ENCODE measurements at regions not wholly inside any gene's neighbourhood (a gene's known extent, or its start where the extent isn't known, plus 50 kb on each side); places are given as distances from the start of the nearest gene placed in this dataset.

GRCh38 chr2:103324671-103325070, 562.8 kb downstream of the TMEM182 start:
- ATAC-seq (replicated peaks): no peak
- Mint-ChIP-seq H3K4me1 (ENCODE audit: low read depth in 2 of 2) (no peaks in the 10 kb centered on the region), H3K4me3 (no peak overlapping the region), H3K36me3 (ENCODE audit: insufficient read depth) (no peaks in the 10 kb centered on the region), H3K9me3 (peaks cover 5 to 7% of the 10 kb centered on the region in 2 donors), H3K27ac (no peak overlapping the region), H3K27me3 (no peaks in the 10 kb centered on the region)
- no peak for DNase-seq

- H3K27me3 Mint-ChIP-seq: no peaks in the 10 kb centered on the region
- H3K4me3 Mint-ChIP-seq: no peak overlapping the region
- ATAC-seq (replicated peaks): no peak
- no peaks in the 10 kb centered on the region for H3K36me3 Mint-ChIP-seq (ENCODE audit: insufficient read depth)
- no peaks in the 10 kb centered on the region for H3K4me1 Mint-ChIP-seq (ENCODE audit: low read depth in 2 of 2)
- no peak for DNase-seq
- peaks cover 6 to 7% of the 10 kb centered on the region in 2 donors for H3K9me3 Mint-ChIP-seq
- no peak overlapping the region for H3K27ac Mint-ChIP-seq
Measured at GRCh38 chr2:103327386-103327785, 565.6 kb downstream of the TMEM182 start.

GRCh38 chr2:103327966-103328365, 566.1 kb downstream of the TMEM182 start:
- ATAC-seq (replicated peaks): no peak
- no peaks in the 10 kb centered on the region for H3K27me3 Mint-ChIP-seq
- no peak for DNase-seq
- H3K36me3 Mint-ChIP-seq (ENCODE audit: insufficient read depth): no peaks in the 10 kb centered on the region
- H3K9me3 Mint-ChIP-seq: peaks cover 5 to 6% of the 10 kb centered on the region in 2 donors
- H3K4me1 Mint-ChIP-seq (ENCODE audit: low read depth in 2 of 2): no peaks in the 10 kb centered on the region
- H3K27ac Mint-ChIP-seq: no peak overlapping the region
- no peak overlapping the region for H3K4me3 Mint-ChIP-seq

- DNase-seq (no peak), ATAC-seq (replicated peaks) (no peak)
- Mint-ChIP-seq H3K4me3 (no peak overlapping the region), H3K27me3 (no peaks in the 10 kb centered on the region), H3K9me3 (peaks cover 9 to 12% of the 10 kb centered on the region in 2 donors), H3K4me1 (ENCODE audit: low read depth in 2 of 2) (no peaks in the 10 kb centered on the region), H3K27ac (no peak overlapping the region), H3K36me3 (ENCODE audit: insufficient read depth) (no peaks in the 10 kb centered on the region)
Measured at GRCh38 chr2:103335403-103335802, 573.6 kb downstream of the TMEM182 start.

GRCh38 chr2:103338819-103339218, 577.0 kb downstream of the TMEM182 start:
- Mint-ChIP-seq H3K4me3 (no peak overlapping the region), H3K9me3 (peaks cover 9 to 10% of the 10 kb centered on the region in 2 donors), H3K4me1 (ENCODE audit: low read depth in 2 of 2) (no peaks in the 10 kb centered on the region), H3K27me3 (no peaks in the 10 kb centered on the region), H3K27ac (no peak overlapping the region), H3K36me3 (ENCODE audit: insufficient read depth) (no peaks in the 10 kb centered on the region)
- no peak for ATAC-seq (replicated peaks)
- no peak for DNase-seq

GRCh38 chr2:103346780-103347179, 584.9 kb downstream of the TMEM182 start:
- Mint-ChIP-seq H3K27ac (no peak overlapping the region), H3K4me3 (no peak overlapping the region), H3K36me3 (ENCODE audit: insufficient read depth) (no peaks in the 10 kb centered on the region), H3K9me3 (peaks cover 0 to 4% of the 10 kb centered on the region in 2 donors), H3K4me1 (ENCODE audit: low read depth in 2 of 2) (no peaks in the 10 kb centered on the region), H3K27me3 (no peaks in the 10 kb centered on the region)
- no peak for DNase-seq
- no peak for ATAC-seq (replicated peaks)

GRCh38 chr2:103353774-103354173, 591.9 kb downstream of the TMEM182 start:
- Mint-ChIP-seq H3K9me3 (peaks cover 0 to 3% of the 10 kb centered on the region in 2 donors), H3K27me3 (no peaks in the 10 kb centered on the region), H3K27ac (no peak overlapping the region), H3K4me3 (no peak overlapping the region), H3K36me3 (ENCODE audit: insufficient read depth) (no peaks in the 10 kb centered on the region), H3K4me1 (ENCODE audit: low read depth in 2 of 2) (no peaks in the 10 kb centered on the region)
- DNase-seq (no peak), ATAC-seq (replicated peaks) (no peak)

GRCh38 chr2:103355287-103355686, 593.5 kb downstream of the TMEM182 start:
- ATAC-seq (replicated peaks) (no peak), DNase-seq (no peak)
- Mint-ChIP-seq H3K4me1 (ENCODE audit: low read depth in 2 of 2) (no peaks in the 10 kb centered on the region), H3K27me3 (no peaks in the 10 kb centered on the region), H3K4me3 (no peak overlapping the region), H3K9me3 (peaks cover 0 to 3% of the 10 kb centered on the region in 2 donors), H3K27ac (no peak overlapping the region), H3K36me3 (ENCODE audit: insufficient read depth) (no peaks in the 10 kb centered on the region)

- Mint-ChIP-seq H3K4me3 (no peak overlapping the region), H3K27me3 (no peaks in the 10 kb centered on the region), H3K4me1 (ENCODE audit: low read depth in 2 of 2) (no peaks in the 10 kb centered on the region), H3K27ac (no peak overlapping the region), H3K9me3 (peaks cover 1 to 7% of the 10 kb centered on the region in 2 donors), H3K36me3 (ENCODE audit: insufficient read depth) (no peaks in the 10 kb centered on the region)
- no peak for ATAC-seq (replicated peaks)
- no peak for DNase-seq
Measured at GRCh38 chr2:103361712-103362111, 599.9 kb downstream of the TMEM182 start.

GRCh38 chr2:103363639-103364038, 601.8 kb downstream of the TMEM182 start:
- Mint-ChIP-seq H3K27ac (no peak overlapping the region), H3K36me3 (ENCODE audit: insufficient read depth) (no peaks in the 10 kb centered on the region), H3K4me3 (no peak overlapping the region), H3K4me1 (ENCODE audit: low read depth in 2 of 2) (no peaks in the 10 kb centered on the region), H3K27me3 (no peaks in the 10 kb centered on the region), H3K9me3 (peaks cover 3 to 7% of the 10 kb centered on the region in 2 donors)
- no peak for DNase-seq
- no peak for ATAC-seq (replicated peaks)

GRCh38 chr2:103364177-103364576, 602.3 kb downstream of the TMEM182 start:
- Mint-ChIP-seq H3K4me3 (no peak overlapping the region), H3K9me3 (peaks cover 5 to 7% of the 10 kb centered on the region in 2 donors), H3K4me1 (ENCODE audit: low read depth in 2 of 2) (no peaks in the 10 kb centered on the region), H3K27me3 (no peaks in the 10 kb centered on the region), H3K27ac (no peak overlapping the region), H3K36me3 (ENCODE audit: insufficient read depth) (no peaks in the 10 kb centered on the region)
- no peak for DNase-seq
- no peak for ATAC-seq (replicated peaks)

- no peaks in the 10 kb centered on the region for H3K36me3 Mint-ChIP-seq (ENCODE audit: insufficient read depth)
- H3K27me3 Mint-ChIP-seq: no peaks in the 10 kb centered on the region
- no peak overlapping the region for H3K27ac Mint-ChIP-seq
- DNase-seq (no peak), ATAC-seq (replicated peaks) (no peak)
- peaks cover 5 to 7% of the 10 kb centered on the region in 2 donors for H3K9me3 Mint-ChIP-seq
- no peak overlapping the region for H3K4me3 Mint-ChIP-seq
- no peaks in the 10 kb centered on the region for H3K4me1 Mint-ChIP-seq (ENCODE audit: low read depth in 2 of 2)
Measured at GRCh38 chr2:103365071-103365470, 603.2 kb downstream of the TMEM182 start.

GRCh38 chr2:103367877-103368276, 606.0 kb downstream of the TMEM182 start:
- no peak for DNase-seq
- H3K36me3 Mint-ChIP-seq (ENCODE audit: insufficient read depth): no peaks in the 10 kb centered on the region
- H3K4me1 Mint-ChIP-seq (ENCODE audit: low read depth in 2 of 2): no peaks in the 10 kb centered on the region
- peaks cover 0 to 5% of the 10 kb centered on the region in 2 donors for H3K9me3 Mint-ChIP-seq
- ATAC-seq (replicated peaks): no peak
- no peak overlapping the region for H3K4me3 Mint-ChIP-seq
- no peak overlapping the region for H3K27ac Mint-ChIP-seq
- H3K27me3 Mint-ChIP-seq: no peaks in the 10 kb centered on the region

GRCh38 chr2:103383541-103383940, 621.7 kb downstream of the TMEM182 start:
- DNase-seq: no peak
- ATAC-seq (replicated peaks): no peak
- Mint-ChIP-seq H3K27me3 (no peaks in the 10 kb centered on the region), H3K27ac (no peak overlapping the region), H3K36me3 (ENCODE audit: insufficient read depth) (no peaks in the 10 kb centered on the region), H3K4me3 (no peak overlapping the region), H3K4me1 (ENCODE audit: low read depth in 2 of 2) (no peaks in the 10 kb centered on the region), H3K9me3 (peaks cover 9 to 16% of the 10 kb centered on the region in 2 donors)

GRCh38 chr2:103386872-103387271, 625.0 kb downstream of the TMEM182 start:
- Mint-ChIP-seq H3K4me1 (ENCODE audit: low read depth in 2 of 2) (no peaks in the 10 kb centered on the region), H3K9me3 (peaks cover 8 to 11% of the 10 kb centered on the region in 2 donors), H3K36me3 (ENCODE audit: insufficient read depth) (no peaks in the 10 kb centered on the region), H3K27me3 (no peaks in the 10 kb centered on the region), H3K27ac (no peak overlapping the region), H3K4me3 (no peak overlapping the region)
- no peak for DNase-seq
- ATAC-seq (replicated peaks): no peak

All from effector memory CD8-positive, alpha-beta T cell (primary cell).